ENCODE measurements at regions not wholly inside any gene's neighbourhood (a gene's known extent, or its start where the extent isn't known, plus 50 kb on each side); places are given as distances from the start of the nearest gene placed in this dataset.

GRCh38 chr1:94301186-94301585, 63.8 kb upstream of the ARHGAP29 start:
- no peak overlapping the region for H3K27ac ChIP-seq
- 72 to 87% (median 79%) methylated on average over 5 of the region's 5 CpGs for WGBS, 4 donors
- H3K36me3 ChIP-seq (replicated peaks in 1 of 2): no peaks in the 10 kb centered on the region
- H3K27me3 ChIP-seq: no peaks in the 10 kb centered on the region
- DNase-seq: no peak
- intact Hi-C loops (cut with DNase I): no loop called here
- TF ChIP-seq CTCF (IDR thresholded peaks at IDR 0.05) (no peak), POLR2A (IDR thresholded peaks at IDR 0.05) (no peak)
- no peak overlapping the region for H3K4me3 ChIP-seq
- H3K9me3 ChIP-seq (replicated peaks in 1 of 3): no peaks in the 10 kb centered on the region
- no peaks in the 10 kb centered on the region for H3K4me1 ChIP-seq (replicated peaks in 1 of 2)

- Histone ChIP-seq H3K9me3 (replicated peaks in 1 of 3) (no peaks in the 10 kb centered on the region), H3K27me3 (no peaks in the 10 kb centered on the region), H3K27ac (no peak overlapping the region), H3K4me3 (no peak overlapping the region), H3K4me1 (replicated peaks in 1 of 2) (no peaks in the 10 kb centered on the region), H3K36me3 (replicated peaks in 1 of 2) (no peaks in the 10 kb centered on the region)
- TF ChIP-seq CTCF (IDR thresholded peaks at IDR 0.05) (no peak), POLR2A (IDR thresholded peaks at IDR 0.05) (no peak)
- 72 to 78% (median 74%) methylated on average over 2 of the region's 2 CpGs for WGBS, 4 donors
- DNase-seq: no peak
- intact Hi-C loops (cut with DNase I): no loop called here
Measured at GRCh38 chr1:94300731-94301130, 63.3 kb upstream of the ARHGAP29 start.

- Histone ChIP-seq H3K27me3 (no peaks in the 10 kb centered on the region), H3K27ac (peak overlapping the region in 2 of 5 donors; percentile 15 to 59), H3K9me3 (replicated peaks in 1 of 3) (no peaks in the 10 kb centered on the region), H3K4me3 (no peak overlapping the region), H3K36me3 (replicated peaks in 1 of 2) (no peaks in the 10 kb centered on the region), H3K4me1 (replicated peaks in 1 of 2) (no peaks in the 10 kb centered on the region)
- TF ChIP-seq CTCF (IDR thresholded peaks at IDR 0.05): no peak
- TF ChIP-seq POLR2A (IDR thresholded peaks at IDR 0.05): no peak
- intact Hi-C loops (cut with DNase I): no loop called here
- no peak for DNase-seq
- 66 to 72% (median 67%) methylated on average over 6 of the region's 6 CpGs for WGBS, 4 donors
Measured at GRCh38 chr1:94299627-94300553, 62.5 kb upstream of the ARHGAP29 start.

GRCh38 chr1:94298861-94299260, 61.5 kb upstream of the ARHGAP29 start:
- peaks cover 3% of the 10 kb centered on the region for H3K27me3 ChIP-seq
- no peaks in the 10 kb centered on the region for H3K4me1 ChIP-seq (replicated peaks in 1 of 2)
- H3K4me3 ChIP-seq: no peak overlapping the region
- intact Hi-C loops (cut with DNase I): no loop called here
- peak in 4 of 7 donors; percentile 18 to 55 (median 34) for DNase-seq
- peak overlapping the region in 2 of 5 donors; percentile 15 to 59 for H3K27ac ChIP-seq
- no peaks in the 10 kb centered on the region for H3K9me3 ChIP-seq (replicated peaks in 1 of 3)
- WGBS, 4 donors: 30 to 48% (median 40%) methylated on average over 2 of the region's 2 CpGs
- TF ChIP-seq CTCF (IDR thresholded peaks at IDR 0.05): no peak
- no peak for TF ChIP-seq POLR2A (IDR thresholded peaks at IDR 0.05)
- H3K36me3 ChIP-seq (replicated peaks in 1 of 2): no peaks in the 10 kb centered on the region

Measured in adrenal gland (tissue), 9 donors.